GM12878 (cell line): ENCODE measurements at regions not wholly inside any gene's neighbourhood (a gene's known extent, or its start where the extent isn't known, plus 50 kb on each side); places are given as distances from the start of the nearest gene placed in this dataset.

Experiments
- ATAC-seq: fragments of 200-7000 bp; cut with Tn5 transposase; 3 replicates; pipeline ENCODE4 v1.9.1; 2020; ENCODE audit warnings: mild to moderate bottlenecking, moderate library complexity
- BruUV-seq: library from RNA; stranded (reverse); fragments of 400-500 nt; replicated peaks from 2 replicates; lab custom pipeline; 2021; lab: Mats Ljungman, UMichigan
- CTCF ChIA-PET: fragments of 300-600 bp; sonication (Branson Sonifier 250); formaldehyde crosslinking; extraction: SDS; loops from one replicate; lab custom pipeline; 2021; ENCODE audit warnings: inconsistent platforms; lab: Yijun Ruan, JAX
- POLR2A ChIA-PET: fragments of 350-600 bp; formaldehyde crosslinking; extraction: SDS; loops from one replicate; lab custom pipeline; 2021; ENCODE audit warnings: inconsistent platforms; lab: Charles Lee
- RAD21 ChIA-PET: fragments of 300-600 bp; sonication (Branson Sonifier 250); formaldehyde crosslinking; loops from one replicate; lab custom pipeline; 2023; ENCODE audit warnings: antibody characterized with exemption; ENCODE audit not compliant: unreplicated experiment; lab: Charles Lee
- SMC1A ChIA-PET: fragments of 300-600 bp; sonication (Branson Sonifier 250); formaldehyde crosslinking; loops from one replicate; lab custom pipeline; 2023; ENCODE audit not compliant: unreplicated experiment, uncharacterized antibody; lab: Charles Lee
- DNase-seq: peaks from one replicate; pipeline ENCODE4 v3.0.0-alpha.2; 2011; ENCODE audit warnings: low read depth, low spot score
- FAIRE-seq: peaks from 3 replicates; lab custom pipeline; 2011; peaks lifted over from hg19 to GRCh38; lab: Jason Lieb, UNC
- H2AFZ ChIP-seq: 2 replicates; pipeline ENCODE4 v1.6.0; 2011; ENCODE audit warnings: low read depth, low read length, control low read depth; ENCODE audit not compliant: control insufficient read depth
- H3K27ac ChIP-seq: 2 replicates; pipeline ENCODE4 v1.5.1; 2011; ENCODE audit warnings: control low read depth; ENCODE audit not compliant: control insufficient read depth, insufficient read depth
- H3K27me3 ChIP-seq, 2 experiments: replicated peaks in 1 of 2; 2 replicates each; pipeline versions ENCODE4 v1.6.0 to v1.6.1; 2011; ENCODE audit warnings: low read length in 1 of 2; ENCODE audit not compliant: control insufficient read depth in 2 of 2, insufficient read depth in 2 of 2
- H3K36me3 ChIP-seq, 2 experiments: 2 replicates each; pipeline ENCODE4 v1.5.1; 2011; ENCODE audit warnings: low read length in 1 of 2; ENCODE audit not compliant: control insufficient read depth in 2 of 2, insufficient read depth in 2 of 2
- H3K4me1 ChIP-seq: 2 replicates; pipeline ENCODE4 v1.6.1; 2011; ENCODE audit warnings: mild to moderate bottlenecking, low read length, moderate library complexity, mixed read lengths; ENCODE audit not compliant: control insufficient read depth, insufficient read depth
- H3K4me2 ChIP-seq: 2 replicates; pipeline ENCODE4 v1.6.0; 2011; ENCODE audit warnings: control low read depth; ENCODE audit not compliant: control insufficient read depth, insufficient read depth
- H3K4me3 ChIP-seq: fragments of 200-600 bp; sonication (generic); 2 replicates; pipeline ENCODE4 v1.5.1; 2016
- H3K79me2 ChIP-seq: 2 replicates; pipeline ENCODE4 v1.6.0; 2011; ENCODE audit warnings: low read length; ENCODE audit not compliant: control insufficient read depth, insufficient read depth
- H3K9ac ChIP-seq: 2 replicates; pipeline ENCODE4 v1.8.0; 2011; ENCODE audit warnings: low read length, control low read depth, mixed read lengths; ENCODE audit not compliant: control insufficient read depth, insufficient read depth
- H3K9me3 ChIP-seq: replicated peaks from 3 replicates; pipeline ENCODE4 v1.5.1; 2011; ENCODE audit warnings: mild to moderate bottlenecking, low read length; ENCODE audit not compliant: control insufficient read depth, insufficient read depth
- H4K20me1 ChIP-seq: 2 replicates; pipeline ENCODE4 v1.6.0; 2011; ENCODE audit not compliant: control insufficient read depth, insufficient read depth
- CUX1 ChIP-seq: IDR thresholded peaks from 2 replicates; pipeline ENCODE4 v1.6.1; 2012; ENCODE audit warnings: improper control_type of control experiment, low read depth, low read length; ENCODE audit not compliant: insufficient replicate concordance
- GATAD2B ChIP-seq: fragments of 450-650 bp; conservative IDR thresholded peaks from 2 replicates; pipeline ENCODE4 v1.6.1; 2017; ENCODE audit warnings: low read depth, mild to moderate bottlenecking, moderate library complexity
- MYB ChIP-seq: fragments of 150-350 bp; IDR thresholded peaks from 2 replicates; pipeline ENCODE4 v1.6.1; 2014; ENCODE audit warnings: mild to moderate bottlenecking, low read depth, low read length, borderline replicate concordance
- NRF1 ChIP-seq: conservative IDR thresholded peaks from 2 replicates; pipeline ENCODE4 v1.6.1; 2011; ENCODE audit warnings: mild to moderate bottlenecking, low read depth, low read length, improper control_type of control experiment
- PRDM15 ChIP-seq: fragments of 450-650 bp; formaldehyde crosslinking; IDR thresholded peaks from 2 replicates; pipeline ENCODE4 v1.4.0; 2020; ENCODE audit warnings: mild to moderate bottlenecking, moderate library complexity
- RAD21 ChIP-seq: IDR thresholded peaks from 2 replicates; pipeline ENCODE4 v1.6.1; 2011; ENCODE audit warnings: mild to moderate bottlenecking, low read depth, low read length, moderate library complexity; ENCODE audit not compliant: insufficient read depth
- RELB ChIP-seq: fragments of 450-650 bp; IDR thresholded peaks from 2 replicates; pipeline ENCODE4 v1.6.1; 2017; ENCODE audit warnings: low read depth, mild to moderate bottlenecking, moderate library complexity
- SPI1 ChIP-seq: IDR thresholded peaks from 2 replicates; pipeline ENCODE4 v1.6.1; 2011; ENCODE audit warnings: low read depth, mild to moderate bottlenecking, low read length, moderate library complexity, borderline replicate concordance; ENCODE audit not compliant: insufficient read depth
- TBL1XR1 ChIP-seq: IDR thresholded peaks from 2 replicates; pipeline ENCODE4 v1.6.1; 2012; ENCODE audit warnings: low read depth, low read length, improper control_type of control experiment
- TCF3 ChIP-seq: IDR thresholded peaks from 2 replicates; pipeline ENCODE4 v1.6.1; 2012; ENCODE audit warnings: low read depth, mild to moderate bottlenecking, low read length, borderline replicate concordance; ENCODE audit not compliant: insufficient read depth
- YBX1 ChIP-seq: fragments of 450-650 bp; IDR thresholded peaks from 2 replicates; pipeline ENCODE4 v1.6.1; 2016; ENCODE audit warnings: antibody characterized with exemption
- WGBS: methylation state at CpG from one replicate; pipeline ENCODE4 v1.1.6; 2016; ENCODE audit warnings: low lambda C conversion rate; ENCODE audit not compliant: insufficient replicate concordance, insufficient coverage; ENCODE audit errors: missing lambda C conversion rate; 5-methylcytosine and 5-hydroxymethylcytosine counted together
- in situ Hi-C: fragments of 300-500 bp; cut with MboI; formaldehyde crosslinking; loops from 9 replicates; pipeline ENCODE4 v1.14.3; 2018; ENCODE audit warnings: mixed read lengths
- intact Hi-C: fragments of 100-400 bp; cut with micrococcal nuclease; formaldehyde crosslinking; loops from one replicate; pipeline ENCODE4 v1.14.2; 2022; ENCODE audit not compliant: unreplicated experiment

- TF ChIP-seq CUX1 (no peak), GATAD2B (no peak), RELB (no peak), TCF3 (no peak)
- TF ChIP-seq, all 136 proteins: peak for 0
Observed at GRCh38 chr20:60948224-60948623, 303.8 kb upstream of the CDH4 start (continued).

GRCh38 chr20:60950561-60950960, 301.5 kb upstream of the CDH4 start:
- H3K9me3 ChIP-seq, result no peaks in the 10 kb centered on the region; the same call in 2 of the 3 replicates
- SMC1A ChIA-PET, result interaction anchor here (1.7 kb wide), 1 partner anchor 13 kb away, joined by 4 read pairs; no protein-coding TSS in a partner anchor
- H3K27me3 ChIP-seq, result no peaks in the 10 kb centered on the region
- H3K4me3 ChIP-seq, result no peak overlapping the region
- no peaks in the 10 kb centered on the region for H3K4me1 ChIP-seq
- no peaks in the 10 kb centered on the region for H4K20me1 ChIP-seq
- H3K4me2 ChIP-seq, result no peak overlapping the region
- H3K79me2 ChIP-seq, result no peaks in the 10 kb centered on the region
- RAD21 ChIA-PET, result no interaction called here
- CTCF ChIA-PET, result no interaction called here
- no peak overlapping the region for H3K9ac ChIP-seq
- no peak for DNase-seq
- no peaks in the 10 kb centered on the region for H3K36me3 ChIP-seq
- TF ChIP-seq PRDM15 (CRISPR knock-in tag) (no peak), YBX1 (no peak), SPI1 (no peak), TBL1XR1 (no peak), MYB (no peak), RAD21 (no peak), NRF1 (no peak)
- TF ChIP-seq, all 136 proteins: peak for 0
- POLR2A ChIA-PET, result no interaction called here
- in situ Hi-C loops (loop anchor here (25.0 kb wide), 2 partner anchors 112 to 362 kb away; no protein-coding TSS in a partner anchor), intact Hi-C loops (no loop called here)
- no peak for ATAC-seq
- H2AFZ ChIP-seq, result no peak overlapping the region
- no peak overlapping the region for H3K27ac ChIP-seq
- no TSS peak for BruUV-seq
- FAIRE-seq, result no peak
- 37% methylated on average over 5 of the region's 5 CpGs for WGBS
